Stimulated activated CD8-positive, alpha-beta memory T cell treated with anti-CD3 and anti-CD28 coated beads, Interleukin-15, amount 100 ng/mL, for 24 hours (primary cell): ENCODE measurements at regions not wholly inside any gene's neighbourhood (a gene's known extent, or its start where the extent isn't known, plus 50 kb on each side); places are given as distances from the start of the nearest gene placed in this dataset.

ENCODE experiments used
- DNase-seq: peaks from one replicate; pipeline ENCODE4 v3.0.0-alpha.2; 2020; ENCODE audit warnings: low read depth

GRCh38 chr3:158974904-158975303, 173.1 kb downstream of the MFSD1 start:
- DNase-seq, result no peak

GRCh38 chr3:158976966-158977365, 175.1 kb downstream of the MFSD1 start:
- no peak for DNase-seq

GRCh38 chr3:158977497-158977896, 175.6 kb downstream of the MFSD1 start:
- no peak for DNase-seq

GRCh38 chr3:158983216-158984099, 181.6 kb downstream of the MFSD1 start:
- DNase-seq, result no peak

- no peak for DNase-seq
Measured at GRCh38 chr3:158991146-158991705, 189.4 kb downstream of the MFSD1 start.

GRCh38 chr3:158992463-158992862, 190.6 kb downstream of the MFSD1 start:
- no peak for DNase-seq

GRCh38 chr3:158994386-158994785, 192.5 kb downstream of the MFSD1 start:
- DNase-seq, result no peak

- DNase-seq, result no peak
Measured at GRCh38 chr3:159001711-159002110, 199.9 kb downstream of the MFSD1 start.

GRCh38 chr3:159005137-159005536, 203.3 kb downstream of the MFSD1 start:
- no peak for DNase-seq

- DNase-seq, result no peak
Measured at GRCh38 chr3:159007331-159007730, 205.5 kb downstream of the MFSD1 start.

GRCh38 chr3:159008401-159008800, 206.5 kb downstream of the MFSD1 start:
- no peak for DNase-seq

- DNase-seq, result no peak
Measured at GRCh38 chr3:159018341-159018740, 216.5 kb downstream of the MFSD1 start.

GRCh38 chr3:159025733-159026132, 223.9 kb downstream of the MFSD1 start:
- no peak for DNase-seq

- no peak for DNase-seq
Measured at GRCh38 chr3:159026510-159026909, 224.7 kb downstream of the MFSD1 start.

GRCh38 chr3:159028706-159029105, 226.9 kb downstream of the MFSD1 start:
- no peak for DNase-seq

GRCh38 chr3:159029306-159030026, 227.6 kb downstream of the MFSD1 start:
- DNase-seq, result no peak

GRCh38 chr3:159030138-159030670, 228.3 kb downstream of the MFSD1 start:
- no peak for DNase-seq

- no peak for DNase-seq
Measured at GRCh38 chr3:159030886-159031679, 229.2 kb downstream of the MFSD1 start.

- no peak for DNase-seq
Measured at GRCh38 chr3:159032311-159032710, 230.5 kb downstream of the MFSD1 start.

GRCh38 chr3:159038405-159038804, 236.6 kb downstream of the MFSD1 start:
- no peak for DNase-seq

GRCh38 chr3:159039286-159039685, 237.4 kb downstream of the MFSD1 start:
- no peak for DNase-seq
